Keratinocyte (primary cell): ENCODE measurements at regions not wholly inside any gene's neighbourhood (a gene's known extent, or its start where the extent isn't known, plus 50 kb on each side); places are given as distances from the start of the nearest gene placed in this dataset.

Experiments
- EZH2 ChIP-seq: IDR thresholded peaks from one replicate; pipeline ENCODE4 v1.6.1; 2012; ENCODE audit warnings: inconsistent platforms, mild to moderate bottlenecking, low read length, moderate library complexity
- TF ChIP-seq, protein P1 (sequence below), 3 experiments: IDR thresholded peaks in 1 of 3; conservative IDR thresholded peaks in 1 of 3; optimal IDR thresholded peaks in 1 of 3; 2 replicates in 2 of 3; 3 replicates in 1 of 3; pipeline versions ENCODE3 to v1.5.1; 2011; ENCODE audit warnings: low read length in 3 of 3, mild to moderate bottlenecking in 3 of 3, moderate library complexity in 2 of 3, control low read depth in 1 of 3, inconsistent platforms in 1 of 3; ENCODE audit not compliant: insufficient read depth in 2 of 3; ENCODE audit errors: extremely low read depth in 1 of 3

DNA sequence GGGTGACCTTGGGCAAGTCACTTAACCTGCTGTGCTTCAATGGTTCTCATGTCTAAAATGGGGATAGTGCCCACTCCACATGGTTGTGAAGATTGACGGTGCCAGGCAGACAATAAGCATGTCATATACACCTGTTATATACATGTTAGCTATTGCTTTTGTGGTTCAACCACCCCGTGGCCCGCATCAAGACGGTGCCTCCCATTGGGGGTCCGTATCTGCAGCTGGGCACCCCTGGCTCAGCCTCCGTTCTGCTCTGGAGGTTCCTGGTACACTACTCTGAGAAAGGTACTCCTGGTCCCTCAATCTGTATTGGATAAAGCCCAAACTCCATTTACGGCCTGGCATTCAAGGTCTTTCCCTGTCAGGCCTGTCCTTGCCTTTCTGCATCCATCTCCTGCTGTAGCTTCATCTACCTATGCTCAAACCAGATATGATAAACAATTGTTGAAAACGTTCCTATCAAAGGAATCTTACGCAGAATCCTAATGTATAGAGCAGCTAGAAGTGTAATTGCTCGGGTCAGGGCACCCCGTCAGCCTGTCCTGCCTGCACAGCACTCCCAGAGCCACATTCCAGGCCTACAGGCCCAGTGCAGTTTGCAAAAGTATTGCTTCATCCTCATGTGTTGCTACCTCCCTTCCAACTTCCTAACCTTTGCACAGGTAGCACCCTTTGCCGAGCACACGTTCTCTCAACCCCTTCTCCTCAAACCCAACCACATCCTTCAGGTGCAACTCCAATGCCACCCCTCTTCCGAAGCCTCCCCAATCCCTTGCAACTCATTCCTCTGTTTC is 194.9 kb downstream of the BCR start:
- TF ChIP-seq, protein P1, sequence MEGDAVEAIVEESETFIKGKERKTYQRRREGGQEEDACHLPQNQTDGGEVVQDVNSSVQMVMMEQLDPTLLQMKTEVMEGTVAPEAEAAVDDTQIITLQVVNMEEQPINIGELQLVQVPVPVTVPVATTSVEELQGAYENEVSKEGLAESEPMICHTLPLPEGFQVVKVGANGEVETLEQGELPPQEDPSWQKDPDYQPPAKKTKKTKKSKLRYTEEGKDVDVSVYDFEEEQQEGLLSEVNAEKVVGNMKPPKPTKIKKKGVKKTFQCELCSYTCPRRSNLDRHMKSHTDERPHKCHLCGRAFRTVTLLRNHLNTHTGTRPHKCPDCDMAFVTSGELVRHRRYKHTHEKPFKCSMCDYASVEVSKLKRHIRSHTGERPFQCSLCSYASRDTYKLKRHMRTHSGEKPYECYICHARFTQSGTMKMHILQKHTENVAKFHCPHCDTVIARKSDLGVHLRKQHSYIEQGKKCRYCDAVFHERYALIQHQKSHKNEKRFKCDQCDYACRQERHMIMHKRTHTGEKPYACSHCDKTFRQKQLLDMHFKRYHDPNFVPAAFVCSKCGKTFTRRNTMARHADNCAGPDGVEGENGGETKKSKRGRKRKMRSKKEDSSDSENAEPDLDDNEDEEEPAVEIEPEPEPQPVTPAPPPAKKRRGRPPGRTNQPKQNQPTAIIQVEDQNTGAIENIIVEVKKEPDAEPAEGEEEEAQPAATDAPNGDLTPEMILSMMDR (optimal IDR thresholded peaks at IDR 0.05 in 1 of 3, IDR thresholded peaks at IDR 0.05 in 1 of 3, conservative IDR thresholded peaks at IDR 0.05 in 1 of 3; ENCODE audit: extremely low read depth in 1 of 3, insufficient read depth in 2 of 3, low read length in 3 of 3): no peak
- TF ChIP-seq EZH2: no peak
